ENCODE measurements at regions not wholly inside any gene's neighbourhood (a gene's known extent, or its start where the extent isn't known, plus 50 kb on each side); places are given as distances from the start of the nearest gene placed in this dataset.
"Not testable (repeated sequence)": the region's sequence is repeated elsewhere in the genome, so short reads cannot be mapped to it uniquely, and the experiment has no call there.

DNA sequence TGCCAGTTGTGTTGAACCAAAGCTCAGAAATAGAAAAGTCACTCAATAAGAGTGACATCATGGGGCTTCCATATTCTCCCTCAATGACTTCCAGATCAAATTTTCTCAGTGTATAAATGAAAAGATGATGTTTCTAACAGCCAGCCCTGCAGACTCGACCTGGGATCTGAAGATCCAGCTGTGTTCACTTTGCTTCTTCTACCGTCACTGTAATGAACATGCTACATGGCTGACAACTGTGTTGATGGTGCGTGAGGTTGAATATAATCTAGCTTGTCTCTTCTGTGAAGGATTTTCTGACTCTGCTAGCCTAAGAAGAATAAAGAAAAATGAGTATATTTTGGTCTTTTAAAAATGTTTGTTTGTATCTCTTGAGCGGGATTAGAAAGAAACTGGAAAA lies 577.8 kb downstream of the ETNK1 start:
- DNase-seq, result no peak

DNA sequence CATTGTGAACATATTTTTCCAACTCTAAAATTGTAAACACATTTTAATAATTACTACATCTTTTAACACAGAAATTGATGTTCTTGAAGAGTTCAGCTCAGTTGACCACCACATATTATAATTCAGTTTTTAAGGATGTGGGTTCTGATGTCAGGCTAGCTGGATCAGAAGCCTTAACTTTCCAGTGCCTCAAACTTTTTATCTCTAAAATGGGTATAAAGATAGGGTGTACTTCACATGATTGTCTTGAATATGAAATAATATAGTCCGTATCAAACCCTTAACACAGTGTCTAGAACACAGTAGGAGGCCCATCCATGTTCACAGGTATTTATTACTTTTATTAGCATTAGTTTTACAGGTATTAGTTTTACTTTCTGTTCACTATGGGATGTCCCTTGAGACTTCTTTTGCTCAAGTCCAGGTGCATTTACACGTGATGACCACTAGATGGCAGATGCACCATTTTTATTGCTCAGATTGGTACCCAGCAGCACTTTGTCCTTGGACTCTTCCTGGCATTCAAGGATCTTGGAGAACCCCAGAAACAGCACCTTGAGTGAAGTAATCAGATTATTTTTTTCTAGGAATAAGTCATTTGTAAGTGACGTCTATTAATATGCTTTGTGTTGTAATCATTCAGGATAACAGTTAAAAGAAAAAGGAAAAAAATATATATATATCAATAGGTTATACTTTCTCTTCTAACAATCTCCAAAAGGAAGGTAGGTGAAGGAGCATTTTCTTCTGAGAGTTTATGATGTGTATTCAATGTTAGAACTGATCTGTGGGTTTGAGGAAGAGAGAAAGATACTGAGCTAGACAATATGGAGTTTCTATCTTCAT lies 580.2 kb downstream of the ETNK1 start:
- peak; percentile 38 for DNase-seq

DNA sequence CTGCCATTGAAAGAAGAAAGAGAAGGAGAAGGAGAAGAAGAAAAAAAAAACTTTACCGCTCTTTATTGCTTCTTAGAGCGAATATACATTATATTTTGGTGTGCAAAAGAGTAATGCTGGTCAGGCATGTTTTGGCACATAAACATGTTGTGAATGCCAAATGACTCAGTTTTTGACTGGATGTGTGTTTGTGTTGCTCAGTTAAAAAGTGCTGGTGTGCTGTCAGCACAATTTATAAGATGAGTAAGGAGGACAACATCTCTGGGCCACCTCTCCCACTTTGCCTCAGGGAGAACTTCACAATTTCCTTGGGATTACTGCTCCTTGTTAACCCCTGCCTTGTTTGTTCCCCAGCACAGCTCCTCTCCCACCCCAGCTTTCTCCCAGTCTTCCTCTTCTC lies 584.8 kb downstream of the ETNK1 start:
- DNase-seq, result no peak

DNA sequence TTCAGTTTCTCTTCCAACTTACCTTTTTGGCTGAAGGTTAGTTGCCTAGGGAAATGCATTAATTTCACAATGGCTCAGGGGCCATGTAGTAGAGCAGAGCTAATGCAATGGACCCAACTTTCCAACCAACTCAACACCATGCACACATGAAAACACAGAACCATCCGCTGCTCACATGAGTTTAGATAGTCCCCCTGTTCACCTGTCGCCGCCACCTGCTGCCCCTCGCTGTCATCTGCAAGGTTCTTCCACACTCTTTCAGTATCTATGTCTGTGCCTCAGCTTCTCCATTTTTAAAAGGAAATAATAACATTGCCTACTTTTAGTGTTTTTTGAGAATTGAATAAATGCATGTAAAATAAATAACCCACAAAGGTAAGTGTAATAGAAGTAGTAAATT lies 585.6 kb downstream of the ETNK1 start:
- no peak for DNase-seq

DNA sequence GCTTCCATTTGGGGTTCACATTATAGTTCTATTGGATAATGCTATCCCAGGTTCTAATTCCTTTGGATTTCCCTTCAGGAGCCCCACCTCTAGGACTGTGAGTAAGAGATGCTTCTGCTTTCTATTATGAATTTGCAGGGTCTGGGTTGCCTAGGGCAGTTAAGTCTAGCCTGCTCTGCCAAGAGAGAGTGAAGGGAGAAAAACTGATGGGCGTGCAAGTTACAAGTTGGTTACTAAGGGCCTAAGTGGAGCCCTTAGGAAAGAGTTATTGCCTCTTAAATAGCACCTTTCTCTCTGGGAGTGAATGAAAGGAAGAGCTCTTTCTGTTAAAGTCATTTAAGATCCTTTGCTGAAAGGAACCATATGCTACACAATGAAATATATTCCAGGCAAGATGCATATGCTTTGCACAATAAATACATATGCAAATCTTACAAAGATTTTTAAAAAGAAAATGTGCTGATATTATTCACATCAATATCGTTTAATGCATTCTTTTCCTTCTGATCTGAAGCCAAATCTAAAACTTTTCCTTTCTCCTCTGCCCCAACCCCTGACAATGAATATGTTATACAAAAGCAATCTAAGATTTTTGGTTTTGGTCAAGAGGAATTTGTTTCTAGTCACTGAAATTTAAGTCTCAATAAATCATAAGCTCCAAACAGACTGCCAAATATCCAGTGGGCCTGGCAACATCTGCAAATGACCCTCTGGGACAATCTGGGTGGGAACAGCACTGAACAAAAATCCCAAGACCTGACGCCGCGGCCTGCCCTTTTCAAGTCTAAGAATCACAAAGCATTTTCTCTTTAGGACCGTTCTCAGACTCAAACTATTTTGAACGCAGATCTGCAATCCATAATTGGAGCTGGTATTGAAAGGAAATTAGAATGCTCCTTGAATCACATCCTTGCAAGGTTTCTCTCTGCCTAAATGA lies 586.7 kb downstream of the ETNK1 start:
- no peak for DNase-seq

DNA sequence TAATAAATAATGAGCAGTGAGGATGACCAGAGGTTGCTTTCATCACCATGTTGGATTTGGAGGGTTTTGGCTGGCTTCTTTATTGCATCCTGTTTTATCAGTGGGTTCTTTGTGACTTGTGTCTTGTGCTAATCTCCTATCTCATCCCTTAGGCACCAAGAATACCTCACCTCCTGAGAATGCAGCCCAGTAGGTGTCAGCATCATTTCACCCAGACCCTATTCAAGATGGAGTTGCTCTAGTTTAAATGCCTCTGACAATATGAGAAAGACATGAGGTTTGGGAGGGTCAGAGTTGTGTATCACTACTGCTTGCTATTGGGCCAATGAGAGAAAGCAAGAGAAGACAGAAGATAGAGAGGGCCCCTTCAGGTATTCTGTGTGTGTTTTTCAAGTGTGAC lies 592.2 kb downstream of the ETNK1 start:
- DNase-seq, result no peak

DNA sequence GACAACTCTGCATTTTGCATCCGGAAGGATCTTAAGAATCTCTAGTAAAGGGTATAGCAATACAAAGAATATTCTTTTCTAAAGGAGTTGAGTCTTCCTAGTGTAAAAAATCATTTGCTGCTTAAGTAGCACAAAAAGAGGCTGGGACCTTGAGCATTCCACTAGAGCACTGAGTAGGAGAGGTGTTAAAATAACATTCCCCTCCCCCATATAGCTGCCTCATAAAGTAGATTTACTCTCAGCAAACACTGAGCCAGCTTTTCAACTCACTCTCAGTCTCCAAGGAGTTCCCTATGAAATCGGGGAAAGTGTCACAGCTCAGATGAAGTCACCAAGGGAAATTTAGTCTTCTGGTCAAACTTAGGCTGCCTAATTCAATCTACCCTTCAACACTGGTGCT lies 592.7 kb downstream of the ETNK1 start:
- no peak for DNase-seq

DNA sequence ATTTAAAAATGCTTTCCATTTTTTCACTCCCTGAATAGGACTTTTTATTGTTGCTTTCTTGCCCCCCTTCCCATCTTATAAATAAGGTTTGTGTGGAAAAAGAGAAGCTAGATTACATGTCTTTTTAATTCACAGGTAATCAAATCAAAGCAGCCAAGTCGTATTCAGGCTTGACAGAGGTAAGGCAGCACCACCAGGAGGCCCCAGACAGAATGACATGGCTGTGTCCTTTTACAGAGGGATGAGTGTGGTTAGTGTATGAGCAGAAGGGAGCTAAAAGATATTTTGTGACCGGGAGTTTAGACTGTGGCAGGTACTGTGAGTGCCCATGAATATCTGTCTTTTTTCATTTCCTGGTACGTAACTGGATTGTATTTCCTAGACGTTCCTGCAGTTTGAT lies 596.1 kb downstream of the ETNK1 start:
- DNase-seq, result no peak

DNA sequence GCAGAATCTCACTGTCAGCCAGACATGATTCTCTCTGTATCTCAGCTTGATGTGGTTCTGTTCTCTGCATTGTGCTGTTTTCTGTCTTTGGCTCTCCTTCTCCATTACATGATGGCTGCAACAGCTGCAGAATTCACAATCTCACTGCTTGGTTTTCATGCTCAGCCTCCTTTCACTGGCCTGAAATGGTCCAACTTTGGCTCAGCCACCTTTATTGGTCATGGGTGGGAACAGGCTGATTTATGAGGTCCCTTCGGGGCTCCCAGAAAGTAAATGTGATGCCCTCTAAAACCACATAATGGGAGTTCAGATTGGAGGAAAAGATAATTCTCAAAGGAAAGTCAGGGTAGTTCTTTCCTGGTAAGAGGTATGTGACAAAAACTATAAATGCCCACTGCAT lies 597.0 kb downstream of the ETNK1 start:
- DNase-seq, result no peak

DNA sequence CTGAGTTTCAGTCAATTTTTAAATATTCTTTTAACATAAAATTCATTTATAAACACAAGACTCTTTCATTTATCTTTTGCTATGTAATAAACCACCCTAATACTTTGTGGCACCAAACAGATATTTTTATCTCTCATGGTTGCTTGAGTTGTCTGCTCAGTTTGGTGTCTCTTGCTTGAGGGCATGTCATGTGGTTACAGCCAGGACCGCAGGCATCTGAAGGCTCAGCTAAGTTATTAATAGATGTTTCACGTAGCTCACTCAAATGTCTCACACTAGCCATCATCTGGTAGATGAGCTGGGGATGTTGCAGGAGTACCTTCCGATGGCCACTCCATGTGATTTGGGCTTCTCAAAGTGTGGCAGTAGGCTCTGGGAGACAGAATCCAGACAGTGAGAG lies 597.8 kb downstream of the ETNK1 start:
- DNase-seq, result no peak

DNA sequence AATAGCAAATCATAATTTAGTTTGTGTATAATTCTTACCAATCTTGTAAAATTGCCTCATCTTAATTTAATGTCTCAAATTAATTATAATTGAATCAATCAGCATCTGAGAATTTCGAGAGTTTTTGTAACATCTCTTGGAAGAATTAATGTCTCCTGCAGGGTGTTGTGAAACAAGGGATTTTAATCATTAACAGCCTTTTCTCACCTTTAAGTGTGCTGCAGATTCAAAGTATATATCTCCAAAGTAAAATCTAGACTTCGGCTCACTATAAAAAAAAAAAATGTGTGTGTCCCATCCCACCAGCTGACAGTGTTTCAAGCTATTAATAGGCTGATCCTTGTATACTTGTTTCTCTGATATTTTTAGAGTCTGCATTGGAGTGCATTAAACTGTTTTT lies 603.1 kb downstream of the ETNK1 start:
- DNase-seq, result no peak

DNA sequence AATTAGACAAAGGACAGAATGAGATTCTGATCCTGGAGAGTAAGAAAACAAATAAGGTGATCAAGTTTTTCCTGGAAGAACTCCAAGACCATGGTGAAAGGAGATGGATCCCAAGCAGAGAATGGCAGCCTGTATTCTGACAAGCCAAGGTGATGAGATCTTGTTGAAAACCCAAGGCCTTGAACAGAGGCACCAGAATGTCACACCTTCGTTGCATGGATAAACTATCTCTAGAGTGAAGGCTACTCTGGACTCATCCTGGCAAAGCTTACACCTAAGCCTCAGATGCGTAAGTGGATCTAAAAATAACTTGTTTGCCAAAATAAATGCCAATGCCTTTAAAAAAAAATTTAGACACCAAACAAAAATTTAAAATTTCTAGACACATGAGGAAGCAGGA lies 605.9 kb downstream of the ETNK1 start:
- no peak for DNase-seq

DNA sequence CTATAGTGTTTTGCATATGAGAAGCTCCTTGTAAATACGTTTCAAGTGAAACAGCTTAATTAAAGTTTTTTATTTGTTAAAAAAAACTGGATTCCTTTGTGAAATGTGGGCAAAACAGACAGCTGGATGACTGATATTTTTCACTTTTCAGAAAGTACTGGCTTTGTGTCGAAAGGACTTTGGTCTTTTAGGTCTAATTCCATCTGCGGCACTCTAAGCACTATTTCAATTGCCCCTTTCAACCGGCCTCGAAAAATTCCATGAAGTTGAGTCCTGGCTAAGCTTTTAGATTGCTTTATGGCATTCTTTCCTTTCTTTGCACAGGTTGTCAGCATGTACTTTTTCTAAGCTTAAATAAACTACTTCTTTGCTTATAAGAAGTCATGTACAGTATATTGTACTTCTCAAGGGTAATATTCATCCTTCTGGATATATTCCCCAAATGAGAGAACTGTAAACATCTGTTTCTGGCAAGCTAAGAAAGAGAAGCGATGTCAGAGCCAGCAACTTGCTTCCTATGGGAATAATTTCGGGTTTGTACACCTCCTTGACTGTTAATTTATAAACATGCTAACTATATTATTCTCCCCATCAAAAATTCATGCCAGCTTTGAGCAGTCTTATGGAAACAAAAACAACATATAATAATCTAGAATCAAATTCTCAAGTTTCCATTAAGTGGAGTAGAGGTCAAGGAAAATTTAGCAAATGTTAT lies 611.3 kb downstream of the ETNK1 start:
- DNase-seq, result no peak

DNA sequence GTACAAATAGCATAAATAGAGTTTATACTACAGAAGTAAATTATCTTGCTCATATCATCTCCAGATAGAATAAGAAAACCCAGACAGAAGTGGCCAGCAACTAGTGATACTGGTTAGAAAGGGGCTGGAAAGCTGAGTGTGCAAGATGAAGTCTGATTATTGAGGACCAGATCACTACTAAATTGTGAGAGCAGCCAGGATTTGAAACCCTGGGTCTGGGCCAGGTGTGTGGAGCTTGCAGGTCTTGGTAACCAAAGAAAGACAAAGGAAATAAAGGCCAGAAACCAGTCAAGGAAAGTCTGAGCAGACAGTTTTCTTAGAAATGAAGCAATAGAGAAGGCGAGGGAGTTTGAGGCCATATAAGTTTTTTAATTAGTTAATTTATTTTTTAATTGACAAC lies 611.8 kb downstream of the ETNK1 start:
- no peak for DNase-seq

DNA sequence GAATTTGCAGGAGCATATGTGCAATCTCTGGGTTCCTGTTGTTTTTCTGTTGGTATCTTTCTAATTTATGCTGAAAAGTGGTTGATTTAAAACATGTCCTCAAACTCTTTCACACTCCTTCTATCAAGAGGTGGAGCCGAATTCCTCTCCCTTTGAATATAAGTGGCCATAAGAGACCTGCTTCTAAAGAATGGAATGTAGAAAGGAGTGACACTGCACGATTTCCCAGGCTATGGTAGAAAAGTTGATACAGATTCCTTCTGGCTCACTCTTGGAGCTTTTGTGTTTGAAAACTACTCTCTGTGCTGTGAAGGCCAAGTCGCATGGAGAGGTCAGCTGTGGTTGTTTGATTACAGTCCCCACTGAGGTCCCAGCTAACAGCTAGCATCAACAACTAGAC lies 613.2 kb downstream of the ETNK1 start:
- DNase-seq, result no peak

DNA sequence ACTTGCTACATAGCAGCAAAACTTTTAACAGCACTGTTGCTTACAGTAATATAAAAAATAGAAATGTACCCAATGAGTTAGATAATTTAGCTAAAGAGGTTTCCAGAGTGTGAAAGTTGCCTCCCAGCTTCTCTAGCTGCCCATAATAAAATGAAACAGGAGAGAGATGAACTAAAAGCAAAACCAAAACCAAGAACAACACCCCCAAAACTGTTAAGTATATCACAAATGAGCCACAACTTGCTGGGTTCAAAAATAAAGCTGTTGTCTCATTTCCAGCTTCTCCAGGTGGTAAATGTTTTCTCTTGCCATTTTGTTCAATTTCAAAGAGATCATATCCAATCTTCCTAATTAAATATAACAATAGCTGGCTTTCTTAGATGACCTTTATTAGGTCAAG lies 614.0 kb downstream of the ETNK1 start:
- no peak for DNase-seq

DNA sequence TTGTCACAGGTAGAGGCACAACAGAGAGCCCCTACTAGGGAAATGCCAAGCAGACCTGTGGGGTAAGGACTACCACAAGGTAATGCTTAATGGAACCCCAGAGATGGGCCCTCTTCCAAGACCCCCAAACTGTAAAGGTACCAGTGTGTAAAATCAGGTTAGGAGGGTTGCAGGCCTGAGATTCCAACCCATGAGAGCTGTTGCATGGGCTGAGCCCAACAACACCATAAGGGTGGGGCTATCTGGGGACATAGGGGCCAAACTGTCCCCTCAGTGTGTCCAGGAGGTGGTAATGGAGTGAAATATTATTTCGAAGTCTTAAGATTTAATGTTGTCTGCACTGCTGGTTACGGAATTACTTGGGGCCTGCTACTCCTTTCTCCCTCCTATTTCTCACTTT lies 620.2 kb downstream of the ETNK1 start:
- no peak for DNase-seq

DNA sequence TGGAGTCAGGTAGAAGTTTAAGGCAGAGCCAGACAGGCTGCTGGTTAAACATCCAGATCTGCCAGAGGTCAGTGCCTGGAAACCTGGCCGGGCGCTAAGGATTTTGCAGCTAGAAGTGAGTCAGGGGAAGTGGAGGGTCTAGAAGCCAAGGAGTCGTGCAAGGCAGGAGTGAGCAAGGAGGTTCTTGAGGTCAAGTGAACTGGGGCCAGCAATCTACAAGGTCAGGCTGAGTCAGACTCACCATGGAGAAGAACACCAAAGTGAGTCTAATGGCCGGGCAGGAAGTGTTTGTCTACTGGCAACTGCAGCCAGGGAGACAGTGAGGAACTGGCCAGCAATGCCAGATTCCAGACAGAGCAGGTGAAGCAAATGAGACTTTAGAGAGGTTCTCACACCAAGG lies 628.2 kb downstream of the ETNK1 start:
- DNase-seq, result no peak

DNA sequence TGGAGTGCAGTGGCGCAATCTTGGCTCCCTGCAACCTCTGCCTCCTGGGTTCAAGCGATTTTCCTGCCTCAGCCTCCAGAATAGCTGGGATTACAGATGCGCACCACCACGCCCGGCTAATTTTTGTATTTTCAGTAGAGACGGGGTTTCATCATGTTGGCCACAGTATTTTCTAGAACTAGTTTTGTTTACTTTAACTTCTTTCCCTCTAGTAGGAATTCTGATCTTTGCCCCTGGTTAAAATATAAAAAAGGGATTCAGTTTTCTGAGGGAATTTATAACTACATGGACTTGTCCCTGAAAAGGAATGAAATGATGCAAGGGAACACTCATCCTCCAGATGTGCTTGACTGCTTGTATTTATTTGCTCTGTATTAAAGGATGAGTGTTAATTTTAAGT lies 628.9 kb downstream of the ETNK1 start:
- not testable (repeated sequence) for DNase-seq

DNA sequence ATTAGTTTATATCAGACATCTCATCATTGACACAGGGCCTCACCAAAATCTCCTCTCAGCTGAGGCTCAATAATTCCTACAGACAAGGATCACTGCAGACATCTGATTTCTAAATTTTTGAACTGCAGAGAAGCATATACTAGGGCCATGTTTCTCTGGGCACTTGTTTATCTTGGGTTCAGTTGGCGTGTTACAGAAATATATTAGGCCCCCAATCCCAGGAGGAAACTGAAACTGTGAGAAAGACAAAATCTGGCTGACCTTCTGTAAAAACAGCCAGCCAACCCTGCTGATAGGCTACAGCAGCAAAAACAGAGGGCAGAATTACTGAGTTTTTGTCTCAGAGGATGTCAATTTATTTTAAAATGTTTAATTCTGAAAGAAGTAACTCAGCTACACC lies 634.6 kb downstream of the ETNK1 start:
- DNase-seq, result no peak

DNA sequence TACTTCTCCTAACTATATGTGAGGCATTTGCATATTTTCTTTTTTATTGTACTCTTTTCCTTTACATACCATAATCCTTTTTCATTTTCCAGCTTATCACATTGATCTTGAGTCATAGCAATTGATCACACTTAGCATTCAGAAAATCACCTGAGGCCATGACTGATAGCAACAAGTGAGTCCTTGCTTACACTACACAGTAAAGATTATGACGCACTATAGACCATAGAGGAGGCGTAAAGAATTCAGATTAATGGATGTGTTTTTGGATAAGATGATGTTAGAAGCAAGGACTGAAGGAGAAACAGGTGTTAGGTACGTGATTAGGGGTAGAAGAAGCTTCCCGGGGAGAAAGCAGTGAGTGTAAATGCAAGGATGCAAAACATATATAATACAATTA lies 637.7 kb downstream of the ETNK1 start:
- DNase-seq, result no peak

DNA sequence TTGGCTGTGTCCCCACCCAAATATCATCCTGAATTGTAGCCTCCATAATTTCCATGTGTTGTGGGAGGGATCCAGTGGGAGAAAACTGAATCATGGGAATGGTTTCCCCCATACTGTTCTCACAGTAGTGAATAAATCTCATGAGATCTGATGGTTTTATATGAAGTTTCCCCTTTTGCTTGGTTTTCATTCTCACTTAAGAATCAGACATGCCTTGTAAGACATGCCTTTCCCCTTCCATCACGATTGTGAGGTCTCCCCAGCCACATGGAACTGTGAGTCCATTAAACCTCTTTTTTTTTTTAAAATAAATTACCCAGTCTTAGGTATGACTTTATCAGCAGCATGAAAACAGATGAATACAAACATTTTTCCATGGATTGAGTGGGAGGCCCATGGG lies 652.9 kb downstream of the ETNK1 start:
- DNase-seq, result no peak

DNA sequence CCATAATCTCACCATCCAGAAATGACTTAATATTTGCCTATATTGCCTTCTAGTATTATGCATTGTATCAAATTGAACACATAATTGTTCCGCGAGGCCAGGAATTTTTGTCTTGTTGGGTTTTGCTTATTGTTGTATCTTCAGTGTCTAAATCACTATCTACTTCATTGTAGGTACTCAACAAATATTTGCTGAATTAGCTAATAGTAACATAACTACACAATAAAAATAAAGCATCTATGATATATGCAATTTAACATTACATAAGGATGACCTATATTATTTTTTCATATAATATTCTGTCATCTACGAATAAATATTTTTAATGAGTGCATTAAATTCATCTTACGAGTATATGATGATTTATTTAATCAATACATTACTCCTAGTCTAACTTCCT lies 656.3 kb downstream of the ETNK1 start:
- no peak for DNase-seq

DNA sequence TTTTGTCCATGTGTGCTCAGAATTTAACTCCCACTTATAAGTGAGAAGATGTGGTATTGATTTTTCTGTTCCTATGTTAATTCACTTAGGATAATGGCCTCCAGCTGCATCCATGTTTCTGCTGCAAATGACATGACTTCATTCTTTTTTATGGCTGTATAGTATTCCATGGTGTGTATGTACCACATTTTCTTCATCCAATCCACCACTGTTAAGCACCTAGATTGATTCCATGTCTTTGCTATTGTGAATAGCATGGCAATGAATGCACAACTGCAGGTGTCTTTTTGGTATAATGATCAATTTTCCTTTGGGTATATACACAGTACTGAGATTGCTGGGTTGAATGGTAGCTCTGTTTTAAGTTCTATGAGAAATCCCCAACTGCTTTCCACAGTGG lies 657.7 kb downstream of the ETNK1 start:
- no peak for DNase-seq

All from fibroblast of skin of right biceps (primary cell).